ENCODE measurements at regions not wholly inside any gene's neighbourhood (a gene's known extent, or its start where the extent isn't known, plus 50 kb on each side); places are given as distances from the start of the nearest gene placed in this dataset.
"Not testable (repeated sequence)": the region's sequence is repeated elsewhere in the genome, so short reads cannot be mapped to it uniquely, and the experiment has no call there.

DNA sequence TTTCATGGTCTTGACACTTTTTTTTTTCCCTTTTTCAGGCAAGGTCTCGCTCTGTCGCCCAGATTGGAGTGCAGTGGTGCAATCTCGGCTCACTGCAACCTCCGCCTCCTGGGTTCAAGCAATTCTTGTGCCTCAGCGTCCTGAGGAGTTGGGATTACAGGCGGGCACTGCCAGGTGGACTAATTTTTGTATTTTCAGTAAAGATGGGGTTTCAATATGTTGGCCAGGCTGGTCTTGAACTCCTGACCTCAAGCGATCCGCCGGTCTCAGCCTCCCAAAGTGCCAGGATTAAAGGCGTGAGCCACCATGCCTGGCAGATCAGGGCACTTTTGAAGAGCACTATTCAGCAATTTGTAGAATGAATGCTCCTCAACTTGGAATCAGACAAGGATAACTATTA is 86.8 kb upstream of the SIX2 start:
- DNase-seq (ENCODE audit: extremely low spot score, insufficient read length, low read depth); FAIRE-seq: not testable (repeated sequence)

DNA sequence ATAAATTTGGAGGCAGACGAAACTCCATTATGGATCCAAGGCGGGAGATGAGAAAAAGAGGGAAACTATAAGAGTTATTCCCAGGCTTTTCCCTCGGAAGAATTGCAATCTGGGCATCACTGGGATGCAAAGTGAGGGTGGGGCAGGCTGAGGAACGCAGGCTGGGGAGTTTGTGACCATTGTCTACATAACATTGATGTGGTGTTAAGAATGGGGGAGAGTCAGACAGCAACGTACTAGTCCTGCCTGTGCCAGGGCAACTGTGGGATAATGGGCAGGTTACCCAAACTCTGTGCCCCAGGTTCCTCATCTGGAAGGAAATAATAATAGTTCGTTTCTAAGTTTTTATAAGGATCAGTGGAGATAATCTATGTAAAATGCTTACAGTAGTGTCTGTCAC is 84.4 kb upstream of the SIX2 start:
- DNase-seq (ENCODE audit: extremely low spot score, insufficient read length, low read depth): no peak
- FAIRE-seq: no peak

DNA sequence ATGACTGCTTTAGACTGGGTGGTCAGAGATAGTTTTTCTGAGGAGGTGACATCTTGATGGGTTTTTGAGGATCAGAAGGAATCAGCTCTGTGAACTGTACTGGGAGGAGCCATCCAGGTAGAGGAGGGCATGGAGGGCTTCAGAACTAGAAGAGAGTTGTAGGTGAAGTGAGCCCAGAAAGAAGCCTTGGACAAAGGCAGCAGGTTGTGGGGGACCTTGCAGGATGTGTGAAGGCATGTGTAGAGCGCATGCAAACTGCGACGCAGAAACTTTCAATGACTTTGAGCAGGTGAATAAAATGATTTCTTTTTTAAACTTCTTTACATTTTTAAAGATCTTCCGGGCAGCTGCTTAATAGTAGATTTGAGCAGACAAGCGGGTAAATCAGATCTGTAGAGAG is 83.9 kb upstream of the SIX2 start:
- no peak for DNase-seq (ENCODE audit: extremely low spot score, insufficient read length, low read depth)
- no peak for FAIRE-seq

DNA sequence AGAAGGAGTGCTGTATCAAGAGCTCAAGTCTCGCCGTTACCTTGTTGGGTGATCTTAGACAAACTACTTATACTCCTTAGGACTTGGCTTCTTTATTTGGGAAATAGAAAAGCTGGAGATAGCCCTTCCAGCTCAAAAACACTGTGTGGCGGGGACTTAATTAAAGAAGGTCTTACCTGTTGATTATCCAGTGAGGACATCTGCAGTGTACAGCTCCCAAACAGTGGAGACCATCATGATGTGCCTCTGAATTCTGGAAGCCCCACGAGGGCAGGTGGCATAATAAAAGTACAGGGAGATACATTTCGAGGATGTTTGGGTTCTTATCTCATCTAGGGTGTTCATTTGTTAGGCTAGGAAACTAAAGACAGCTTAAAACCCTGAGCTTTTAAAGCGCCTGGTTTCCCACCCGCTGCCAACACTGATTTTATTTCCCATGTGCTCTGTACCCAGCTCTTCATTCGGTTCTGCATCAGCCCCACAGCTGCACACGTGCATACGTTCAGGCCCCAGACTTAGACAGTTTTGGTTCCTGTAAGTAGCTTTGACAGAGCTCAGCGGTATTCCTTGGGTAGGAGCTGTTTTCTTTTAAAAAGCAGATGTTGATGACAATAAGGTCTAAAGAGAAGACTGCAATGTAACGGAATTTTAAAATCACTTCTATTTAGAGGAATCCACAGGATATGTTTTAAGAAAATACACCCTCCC is 80.5 kb upstream of the SIX2 start:
- DNase-seq (ENCODE audit: extremely low spot score, insufficient read length, low read depth) (no peak), FAIRE-seq (no peak)

DNA sequence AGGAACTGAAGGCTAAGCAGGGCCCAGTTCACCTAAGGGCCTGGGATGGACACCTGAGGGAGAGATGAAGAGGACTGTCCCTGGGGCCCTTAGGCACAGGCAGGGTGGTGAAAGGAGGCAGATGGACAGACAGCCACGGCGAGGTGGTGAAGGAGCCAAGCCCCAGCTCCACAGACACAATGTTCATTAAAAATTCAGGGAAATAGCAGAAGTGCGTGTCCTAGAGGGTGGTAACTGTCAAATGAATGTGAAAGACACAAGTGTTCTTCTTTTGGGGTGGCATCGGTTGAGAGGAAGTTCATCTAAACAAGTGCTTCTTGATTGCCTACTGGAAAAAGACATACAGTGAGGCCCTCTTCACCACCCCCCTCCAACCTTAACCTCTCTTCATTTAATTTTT is 76.2 kb upstream of the SIX2 start:
- DNase-seq (ENCODE audit: extremely low spot score, insufficient read length, low read depth): no peak

DNA sequence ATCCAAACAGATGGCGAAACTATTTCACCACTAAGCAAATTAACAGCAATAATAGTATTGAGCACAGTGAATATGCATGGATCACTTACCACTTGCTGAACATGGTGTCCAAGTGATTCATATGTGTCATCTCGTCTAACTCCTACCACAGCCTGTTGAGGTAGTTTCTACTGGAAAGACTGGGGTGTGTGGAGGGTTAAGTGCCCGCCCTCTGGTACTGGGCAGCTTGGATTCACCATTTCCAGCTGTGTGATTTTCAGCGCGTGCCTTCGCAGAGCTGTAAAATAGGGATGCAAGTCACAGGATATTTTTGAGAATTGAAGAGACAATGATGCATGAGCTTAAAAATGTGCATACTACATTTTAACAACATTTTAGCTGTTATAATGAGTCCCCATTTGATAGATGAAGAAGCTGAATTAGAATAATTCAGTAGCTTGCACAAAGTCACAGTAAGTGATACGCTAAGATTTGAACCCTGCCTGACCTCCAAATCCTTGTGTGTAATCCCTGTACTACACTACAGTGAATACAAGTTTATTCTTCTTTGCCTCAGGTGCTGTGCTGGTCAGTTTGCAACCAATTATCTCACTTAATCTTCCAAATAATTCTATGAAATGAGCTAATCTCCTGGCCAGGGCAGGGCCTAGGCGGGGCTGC is 75.2 kb upstream of the SIX2 start:
- FAIRE-seq: no peak
- no peak for DNase-seq (ENCODE audit: extremely low spot score, insufficient read length, low read depth)

More for the DNA sequence above, 76.2 kb upstream of the SIX2 start:
- no peak for FAIRE-seq

DNA sequence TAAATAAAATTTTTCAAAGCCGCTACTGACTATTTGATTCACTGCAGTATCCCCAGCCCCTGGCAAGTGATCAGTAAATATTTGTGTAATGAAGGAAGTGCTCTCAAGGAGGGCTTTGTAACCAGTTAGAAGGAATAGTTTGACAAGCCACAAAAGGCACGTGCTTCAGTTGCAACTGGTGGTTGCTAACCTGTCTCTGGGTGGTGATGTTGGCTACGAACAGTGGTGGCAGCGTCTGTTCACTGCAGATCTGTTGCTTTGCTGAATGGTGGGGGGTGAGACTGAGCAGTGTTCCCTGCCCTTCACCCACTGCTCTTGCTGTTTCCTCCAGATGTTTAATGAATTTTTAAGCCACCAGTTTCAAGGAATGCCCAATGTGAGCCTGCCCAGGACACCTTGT is 73.9 kb upstream of the SIX2 start:
- DNase-seq (ENCODE audit: extremely low spot score, insufficient read length, low read depth) (no peak), FAIRE-seq (no peak)

DNA sequence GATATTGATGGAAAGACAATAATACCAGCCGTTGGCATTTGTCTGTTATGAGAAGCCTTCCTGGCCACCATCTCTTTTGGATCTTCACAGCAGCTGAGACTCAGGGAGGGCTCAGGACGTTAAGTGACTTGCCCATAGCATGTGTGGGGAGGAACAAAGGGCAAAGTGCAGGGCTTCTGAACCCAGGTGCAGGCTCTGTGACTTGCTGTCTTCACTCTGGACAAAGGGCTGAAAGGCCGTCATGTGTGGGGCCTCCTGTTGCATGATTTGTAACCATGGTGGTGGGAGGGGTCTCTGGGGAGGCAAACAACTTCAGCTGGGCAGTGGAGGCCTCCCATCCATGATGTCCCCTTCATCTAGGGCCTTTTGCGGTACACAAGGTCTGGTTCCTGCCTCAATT is 65.5 kb upstream of the SIX2 start:
- FAIRE-seq (no peak), DNase-seq (ENCODE audit: extremely low spot score, insufficient read length, low read depth) (no peak)

DNA sequence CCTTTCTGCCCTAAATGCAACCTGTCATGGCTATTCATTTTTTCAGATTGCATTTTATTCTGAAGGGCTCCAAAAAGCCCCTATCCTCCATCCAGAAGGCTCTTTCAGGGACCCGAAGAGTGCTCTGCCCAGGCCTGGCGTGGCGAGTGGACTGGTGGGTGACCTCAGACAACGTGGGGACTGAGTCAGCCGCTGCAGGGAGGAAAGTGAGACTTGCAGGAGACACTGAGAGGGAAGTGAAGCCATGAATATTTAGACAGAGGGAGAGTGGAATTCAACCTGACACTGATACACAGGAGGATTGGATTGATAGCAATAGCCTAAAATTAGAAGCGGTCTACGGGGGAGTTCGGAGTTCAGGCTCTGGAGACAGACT is 63.6 kb upstream of the SIX2 start:
- FAIRE-seq: no peak
- DNase-seq (ENCODE audit: extremely low spot score, insufficient read length, low read depth): no peak

DNA sequence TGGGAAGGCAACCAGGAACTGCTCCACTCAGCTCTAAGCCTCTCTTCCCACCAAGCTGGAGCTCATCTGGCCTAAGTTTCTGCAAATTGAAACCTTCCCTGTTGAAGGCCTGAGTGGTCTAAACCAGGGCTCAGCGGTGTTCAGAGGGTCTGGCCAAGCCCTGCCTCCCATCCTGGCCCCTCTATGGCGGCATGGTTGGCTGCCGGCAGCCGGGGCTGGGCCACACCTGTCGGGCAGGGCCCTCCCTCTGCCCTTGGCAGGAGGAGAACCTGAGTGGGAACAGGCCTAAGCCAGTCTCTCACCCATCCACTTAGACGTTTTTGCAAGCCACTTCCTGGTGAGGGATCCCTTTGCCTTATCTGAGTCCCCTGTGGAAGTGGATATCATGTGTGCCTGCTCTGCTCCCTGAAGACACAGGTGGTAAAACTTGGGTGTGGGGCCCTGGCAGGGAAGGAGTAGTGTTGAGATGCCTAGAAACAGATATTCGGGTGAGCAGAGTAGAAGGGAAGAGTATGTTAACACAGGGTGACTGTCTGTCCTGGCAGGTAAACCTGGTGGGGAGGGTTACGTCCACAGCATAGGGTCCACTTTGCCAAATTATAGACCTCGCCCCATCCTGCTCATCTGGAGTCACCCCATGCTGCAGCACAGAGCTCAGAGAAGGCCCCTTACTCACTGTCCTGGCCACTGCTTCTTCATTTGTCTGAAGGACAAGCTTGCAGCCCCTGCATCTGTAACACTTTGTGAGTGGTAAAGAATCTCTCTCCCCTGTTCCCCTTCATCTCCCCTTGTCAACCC is 63.0 kb upstream of the SIX2 start:
- FAIRE-seq: no peak
- DNase-seq (ENCODE audit: extremely low spot score, insufficient read length, low read depth): no peak

DNA sequence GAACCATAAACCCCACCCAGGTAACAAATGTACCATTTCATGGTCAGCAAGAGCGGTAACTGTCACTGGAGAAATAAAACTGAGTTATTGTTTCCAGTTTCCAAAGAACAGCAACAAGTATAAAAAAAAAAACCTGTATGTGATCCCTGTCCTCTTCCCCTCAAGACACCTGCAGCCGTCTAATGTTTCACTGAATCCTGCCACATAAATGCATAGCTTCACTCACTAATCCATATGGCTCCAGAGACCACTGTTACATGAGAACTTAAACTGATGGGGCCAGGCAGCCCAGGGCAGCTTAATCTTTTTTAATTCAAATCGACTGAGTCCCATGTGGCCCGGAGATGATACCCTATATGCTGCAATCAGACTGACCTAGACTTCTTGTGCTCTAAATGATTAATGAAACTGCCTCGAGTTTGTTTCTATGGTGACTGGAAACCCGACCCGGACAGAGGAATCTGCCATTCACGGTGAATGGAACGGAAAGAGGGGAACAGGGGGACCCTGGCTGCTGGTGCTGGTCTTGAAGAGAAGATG is 60.9 kb upstream of the SIX2 start:
- FAIRE-seq (no peak), DNase-seq (ENCODE audit: extremely low spot score, insufficient read length, low read depth) (no peak)

DNA sequence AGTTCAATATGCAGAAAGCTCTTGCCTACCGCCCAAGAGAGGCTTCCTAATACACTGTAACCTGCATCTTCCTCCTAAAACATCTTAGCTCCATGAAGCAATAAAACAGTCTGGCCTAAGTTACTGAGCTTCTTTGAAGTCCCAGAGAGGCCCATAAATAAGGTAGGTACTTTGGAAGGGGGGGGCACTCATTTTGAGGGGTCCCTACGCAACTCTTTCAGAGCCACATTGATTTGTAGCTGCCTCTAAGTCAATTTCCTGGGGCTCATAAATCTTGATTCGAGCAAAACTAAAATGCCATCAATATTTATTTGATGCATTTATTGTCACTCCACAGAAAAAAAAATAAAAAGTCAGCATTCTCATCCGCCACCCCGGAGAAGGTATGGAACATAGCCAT is 60.4 kb upstream of the SIX2 start:
- DNase-seq (ENCODE audit: extremely low spot score, insufficient read length, low read depth) (no peak), FAIRE-seq (no peak)

DNA sequence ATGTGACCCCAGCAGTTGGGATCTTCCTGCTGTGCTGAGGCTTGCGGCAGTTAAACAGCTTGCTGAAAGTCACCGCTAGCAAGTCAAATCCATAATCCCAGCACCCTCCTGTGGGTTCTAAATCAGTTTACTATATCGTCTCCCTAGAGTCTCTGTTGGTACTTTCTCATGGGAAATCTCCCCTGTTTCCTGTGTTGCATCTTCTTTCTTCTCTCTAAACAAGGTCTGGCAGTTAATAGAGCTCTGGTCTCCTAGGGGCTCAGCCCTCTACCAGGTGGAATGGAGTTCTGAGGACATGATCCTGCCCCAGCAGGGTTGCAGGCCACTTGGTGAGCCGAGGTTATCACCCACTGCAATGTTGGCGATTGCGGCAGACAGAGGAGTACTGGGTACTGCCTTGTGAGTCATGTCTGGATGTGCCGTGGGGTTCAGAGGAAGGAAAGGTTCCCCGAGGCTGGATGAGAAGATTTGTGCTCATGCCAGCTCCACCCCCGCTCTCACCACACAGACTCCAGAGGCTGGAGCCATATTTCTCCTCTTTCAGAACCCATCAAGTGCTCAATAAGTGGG is 59.4 kb upstream of the SIX2 start:
- DNase-seq (ENCODE audit: extremely low spot score, insufficient read length, low read depth) (no peak), FAIRE-seq (no peak)

DNA sequence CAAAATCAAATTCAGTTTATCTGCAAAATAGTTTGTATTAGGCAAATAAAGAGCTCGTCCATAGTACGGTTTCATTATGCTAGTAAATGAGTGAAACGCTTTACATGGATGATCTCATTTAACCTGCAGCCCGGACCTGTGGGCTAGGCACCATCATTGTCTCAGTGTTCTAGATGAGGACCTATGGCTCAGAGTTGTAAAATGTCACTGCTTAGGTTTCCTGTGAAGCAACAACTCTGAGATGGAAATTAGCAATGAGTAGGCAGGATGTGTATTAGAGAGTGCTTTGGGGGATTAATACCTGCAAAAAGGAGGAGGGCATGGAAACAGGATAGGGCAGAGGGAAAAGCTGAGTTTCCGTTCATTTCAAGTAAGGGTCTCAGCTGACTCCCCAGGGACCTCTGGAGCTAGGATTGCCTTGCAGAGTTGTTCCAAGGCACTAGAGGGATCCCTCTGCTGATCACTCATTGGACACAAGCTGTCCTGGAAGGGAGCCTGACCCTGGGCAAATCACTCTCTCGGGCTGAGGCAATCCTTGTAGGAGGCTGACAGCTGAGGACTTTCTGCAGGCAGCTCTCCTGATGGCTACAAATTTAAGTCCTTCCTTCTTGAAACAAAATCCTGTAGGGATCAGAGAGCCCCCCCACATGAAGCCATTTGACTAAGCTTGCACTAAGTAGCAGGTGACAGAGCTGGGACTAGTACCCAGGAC is 58.8 kb upstream of the SIX2 start:
- DNase-seq (ENCODE audit: extremely low spot score, insufficient read length, low read depth): no peak

More for the DNA sequence above, 58.8 kb upstream of the SIX2 start:
- FAIRE-seq: no peak

Data from GM18507 (cell line).